ENCODE measurements at regions not wholly inside any gene's neighbourhood (a gene's known extent, or its start where the extent isn't known, plus 50 kb on each side); places are given as distances from the start of the nearest gene placed in this dataset.

DNA sequence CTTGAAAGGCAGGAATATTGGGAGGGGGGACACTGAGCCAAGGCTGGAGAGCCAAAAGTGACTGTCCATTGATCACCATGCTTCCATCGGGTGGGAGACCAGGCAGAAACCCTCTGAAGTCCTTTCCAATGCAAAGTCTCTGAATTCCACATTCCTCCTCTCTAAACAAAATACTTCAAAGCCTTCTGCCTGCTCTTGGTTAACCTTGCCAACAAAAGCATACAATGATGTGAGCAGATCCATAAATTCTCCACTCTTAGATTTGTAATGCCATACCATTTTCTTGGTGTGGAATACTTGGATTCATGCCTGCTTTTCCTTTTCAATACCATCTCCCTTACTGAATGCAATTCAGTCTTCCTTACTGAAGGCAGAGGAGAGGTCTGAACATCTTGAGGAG lies 74.1 kb upstream of the FAM9B start:
- Histone ChIP-seq H3K36me3 (replicated peaks in 1 of 2; ENCODE audit: insufficient read depth in 1 of 2, low read depth in 2 of 2) (no peaks in the 10 kb centered on the region), H3K4me1 (no peaks in the 10 kb centered on the region), H3K27ac (no peak overlapping the region), H3K27me3 (no peaks in the 10 kb centered on the region), H3K4me3 (no peak overlapping the region), H3K9me3 (no peaks in the 10 kb centered on the region)
- TF ChIP-seq CTCF (IDR thresholded peaks at IDR 0.05) (no peak), POLR2A (IDR thresholded peaks at IDR 0.05) (no peak)
- ATAC-seq = no peak
- intact Hi-C loops (cut with DNase I) = no loop called here
- no peak for DNase-seq
- 50% methylated on average over 1 of the region's 1 CpG; no CpG with 5 or more reads in 1 of the 2 donors for WGBS, 2 donors

GRCh38 chrX:9110808-9111207 lies 76.9 kb upstream of the FAM9B start:
- H3K4me3 ChIP-seq = no peak overlapping the region
- no peaks in the 10 kb centered on the region for H3K4me1 ChIP-seq
- intact Hi-C loops (cut with DNase I) = no loop called here
- no peaks in the 10 kb centered on the region for H3K27me3 ChIP-seq
- ATAC-seq = no peak
- no peak for TF ChIP-seq CTCF (IDR thresholded peaks at IDR 0.05)
- no peak for TF ChIP-seq POLR2A (IDR thresholded peaks at IDR 0.05)
- 48 to 54% methylated on average over 4 to 5 of the region's 5 CpGs for WGBS, 2 donors
- no peak for DNase-seq
- H3K36me3 ChIP-seq (replicated peaks in 1 of 2; ENCODE audit: insufficient read depth in 1 of 2, low read depth in 2 of 2) = no peaks in the 10 kb centered on the region
- no peak overlapping the region for H3K27ac ChIP-seq
- H3K9me3 ChIP-seq = no peaks in the 10 kb centered on the region

- no peak for TF ChIP-seq POLR2A (IDR thresholded peaks at IDR 0.05)
- TF ChIP-seq CTCF (IDR thresholded peaks at IDR 0.05) = no peak
- Histone ChIP-seq H3K36me3 (replicated peaks in 1 of 2; ENCODE audit: insufficient read depth in 1 of 2, low read depth in 2 of 2) (no peaks in the 10 kb centered on the region), H3K27me3 (no peaks in the 10 kb centered on the region), H3K9me3 (no peaks in the 10 kb centered on the region), H3K4me1 (no peaks in the 10 kb centered on the region), H3K4me3 (no peak overlapping the region), H3K27ac (no peak overlapping the region)
- no peak for ATAC-seq
- no peak for DNase-seq
- intact Hi-C loops (cut with DNase I) = no loop called here
- 60 to 81% methylated on average over 2 of the region's 2 CpGs for whole genome bisulfite sequencing, 2 donors
Measured at GRCh38 chrX:9114245-9114644, 80.3 kb upstream of the FAM9B start.

- no peaks in the 10 kb centered on the region for H3K4me1 ChIP-seq
- TF ChIP-seq CTCF (IDR thresholded peaks at IDR 0.05) (no peak), POLR2A (IDR thresholded peaks at IDR 0.05) (no peak)
- no peaks in the 10 kb centered on the region for H3K36me3 ChIP-seq (replicated peaks in 1 of 2; ENCODE audit: insufficient read depth in 1 of 2, low read depth in 2 of 2)
- H3K9me3 ChIP-seq = no peaks in the 10 kb centered on the region
- no peak overlapping the region for H3K4me3 ChIP-seq
- no peak for DNase-seq
- WGBS, 2 donors = 82 to 91% methylated on average over 1 of the region's 1 CpG
- intact Hi-C loops (cut with DNase I) = no loop called here
- H3K27ac ChIP-seq = no peak overlapping the region
- no peaks in the 10 kb centered on the region for H3K27me3 ChIP-seq
- no peak for ATAC-seq
Measured at GRCh38 chrX:9117851-9118250, 83.9 kb upstream of the FAM9B start.

GRCh38 chrX:9122519-9123245 lies 88.8 kb upstream of the FAM9B start:
- peak in 1 of 4 donors; percentile 2 for DNase-seq
- H3K36me3 ChIP-seq (replicated peaks in 1 of 2; ENCODE audit: insufficient read depth in 1 of 2, low read depth in 2 of 2) = no peaks in the 10 kb centered on the region
- no peaks in the 10 kb centered on the region for H3K27me3 ChIP-seq
- WGBS, 2 donors = 62 to 76% methylated on average over 6 of the region's 6 CpGs
- no peaks in the 10 kb centered on the region for H3K9me3 ChIP-seq
- ATAC-seq = no peak
- intact Hi-C loops (cut with DNase I) = no loop called here
- no peak overlapping the region for H3K27ac ChIP-seq
- H3K4me3 ChIP-seq = no peak overlapping the region
- TF ChIP-seq CTCF (IDR thresholded peaks at IDR 0.05) (no peak), POLR2A (IDR thresholded peaks at IDR 0.05) (no peak)
- no peaks in the 10 kb centered on the region for H3K4me1 ChIP-seq

All from body of pancreas (tissue), 4 donors.